GM21619 (cell line): ENCODE measurements at regions not wholly inside any gene's neighbourhood (a gene's known extent, or its start where the extent isn't known, plus 50 kb on each side); places are given as distances from the start of the nearest gene placed in this dataset.
"Not testable (repeated sequence)": the region's sequence is repeated elsewhere in the genome, so short reads cannot be mapped to it uniquely, and the experiment has no call there.

Experiments used
- ATAC-seq: cut with Tn5 transposase; IDR thresholded peaks from one replicate; pipeline ENCODE4 v1.9.1; 2021; ENCODE audit not compliant: unreplicated experiment

DNA sequence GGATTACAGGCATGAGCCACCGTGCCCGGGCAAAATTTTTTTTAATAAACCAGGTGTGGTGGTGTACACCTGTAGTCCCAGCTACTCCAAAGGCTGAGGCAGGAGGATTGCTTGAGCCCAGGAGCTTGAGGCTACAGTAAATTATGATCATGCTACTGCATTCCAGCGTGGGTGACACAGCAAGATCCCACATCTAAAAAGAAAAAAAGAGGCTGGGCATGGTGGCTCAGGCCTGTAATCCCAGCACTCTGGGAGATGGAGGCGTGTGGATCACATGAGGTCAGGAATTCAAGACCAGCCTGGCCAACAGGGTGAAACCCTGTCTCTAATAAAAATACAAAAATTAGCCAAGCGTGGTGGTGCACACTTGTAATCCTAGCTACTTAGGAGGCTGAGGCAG, 125.6 kb downstream of the ZNF281 start:
- ATAC-seq: not testable (repeated sequence)

DNA sequence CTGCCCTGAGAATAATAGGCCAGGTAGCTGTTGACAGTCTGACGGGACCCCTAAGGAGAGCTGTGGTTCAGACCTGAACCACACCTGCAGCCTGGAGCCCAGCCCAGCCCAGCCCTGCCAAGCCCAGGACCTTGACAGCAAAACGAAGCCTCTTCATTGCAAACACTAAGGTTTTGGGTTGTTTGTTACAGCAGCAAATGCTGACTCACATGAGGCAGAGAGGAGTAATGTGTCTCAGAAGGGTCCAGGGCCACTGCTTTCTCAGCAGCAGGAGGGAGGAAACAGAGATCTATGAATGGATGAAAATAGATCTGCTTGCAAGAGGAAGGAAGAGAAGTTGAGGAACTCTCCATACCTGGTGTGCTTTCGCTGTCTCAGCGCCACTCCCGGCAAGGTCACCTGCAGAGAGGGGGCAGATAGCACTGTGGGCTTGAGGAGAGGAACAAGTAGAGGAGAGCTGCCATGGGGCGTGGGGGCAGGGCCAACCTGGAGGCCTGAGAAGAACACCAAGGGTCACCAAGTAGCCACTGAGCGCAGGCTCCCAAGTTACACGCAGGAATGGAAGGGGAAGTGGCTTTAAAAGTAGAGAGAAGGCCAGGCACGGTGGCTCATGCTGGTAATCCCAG, 127.2 kb downstream of the ZNF281 start:
- no peak for ATAC-seq

DNA sequence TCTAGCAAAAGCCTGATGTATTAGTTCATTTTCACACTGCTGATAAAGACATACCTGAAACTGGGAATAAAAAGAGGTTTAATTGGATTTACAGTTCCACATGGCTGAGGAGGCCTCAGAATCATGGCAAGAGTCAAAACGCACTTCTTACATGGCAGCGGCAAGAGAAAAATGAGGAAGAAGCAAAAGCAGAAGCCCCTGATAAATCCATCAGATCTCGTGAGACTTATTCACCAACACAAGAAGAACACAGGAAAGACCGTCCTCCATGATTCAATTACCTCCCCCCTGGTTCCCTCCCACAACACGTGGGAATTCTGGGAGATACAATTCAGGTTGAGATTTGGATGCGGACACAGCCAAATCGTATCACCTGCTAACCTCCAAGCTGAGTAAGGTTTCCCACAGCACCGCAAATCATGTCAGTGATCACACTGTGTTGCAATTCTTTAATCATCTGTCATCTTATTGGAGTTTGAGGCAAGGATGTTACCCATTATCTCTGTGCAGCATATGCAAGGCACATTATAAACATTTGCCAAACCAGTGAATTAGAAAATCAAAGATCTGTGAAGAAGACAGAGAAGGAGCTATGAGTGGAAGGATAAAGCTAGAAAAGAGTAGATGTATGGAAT, 128.5 kb downstream of the ZNF281 start:
- no peak for ATAC-seq

DNA sequence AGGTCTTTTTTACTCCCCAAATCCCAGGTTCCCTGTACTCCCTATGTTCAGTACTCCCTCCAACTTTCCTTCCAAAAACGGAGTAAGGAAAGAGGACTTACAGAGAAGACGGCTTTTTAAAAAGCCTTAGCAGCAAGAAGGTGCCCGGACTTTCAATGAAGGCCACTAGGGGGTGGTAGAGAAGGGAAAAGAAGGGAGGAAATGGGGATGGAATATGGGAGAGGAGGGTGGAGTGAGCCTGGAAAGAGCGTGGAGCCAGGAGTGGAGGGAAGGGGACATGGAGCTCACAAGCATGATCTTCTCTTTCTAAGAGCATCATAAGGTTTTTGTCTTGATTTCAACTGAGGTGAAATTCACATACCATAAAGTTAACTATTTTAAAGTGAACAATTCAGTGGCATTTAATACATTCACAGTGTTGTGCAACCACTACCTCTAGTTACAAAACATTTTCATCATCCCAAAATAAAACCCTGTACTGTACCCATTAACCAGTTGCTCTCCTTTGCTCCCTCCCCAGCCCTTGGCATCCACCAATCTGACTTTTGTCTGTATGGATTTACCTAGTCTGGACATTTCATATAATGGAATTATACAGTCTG, 129.9 kb downstream of the ZNF281 start:
- ATAC-seq: no peak

DNA sequence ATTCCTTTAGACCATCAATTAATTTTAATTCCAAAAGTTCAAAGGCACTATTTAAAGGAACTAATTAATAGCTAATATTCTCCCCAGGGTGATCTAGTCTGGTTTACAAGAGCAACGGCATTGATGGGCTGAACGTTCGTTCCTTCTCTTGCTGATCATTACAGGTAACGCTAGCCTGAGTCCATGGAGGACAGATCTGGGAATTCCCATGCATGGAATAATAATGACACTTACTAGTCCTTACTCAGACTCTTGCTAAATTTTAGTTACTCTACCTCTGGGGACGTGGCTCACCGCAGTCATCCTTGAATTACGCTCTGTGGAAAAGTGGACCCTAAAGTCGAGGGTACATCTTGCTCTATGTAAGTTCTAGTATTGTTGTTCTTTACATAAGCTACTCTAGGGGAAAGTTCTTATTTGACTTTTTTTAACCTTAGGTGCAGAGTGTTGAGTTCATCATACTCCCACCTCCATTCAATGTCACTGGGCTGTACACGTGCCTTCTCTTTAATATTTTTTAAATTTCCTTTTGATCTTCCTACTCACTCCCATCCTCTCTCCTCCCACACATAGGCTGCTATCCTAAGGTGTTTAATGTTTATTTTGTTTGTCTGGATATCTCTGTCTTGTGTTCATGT, 133.9 kb downstream of the ZNF281 start:
- ATAC-seq: no peak

GRCh38 chr1:200275415-200275814, 134.4 kb downstream of the ZNF281 start:
- ATAC-seq: no peak

DNA sequence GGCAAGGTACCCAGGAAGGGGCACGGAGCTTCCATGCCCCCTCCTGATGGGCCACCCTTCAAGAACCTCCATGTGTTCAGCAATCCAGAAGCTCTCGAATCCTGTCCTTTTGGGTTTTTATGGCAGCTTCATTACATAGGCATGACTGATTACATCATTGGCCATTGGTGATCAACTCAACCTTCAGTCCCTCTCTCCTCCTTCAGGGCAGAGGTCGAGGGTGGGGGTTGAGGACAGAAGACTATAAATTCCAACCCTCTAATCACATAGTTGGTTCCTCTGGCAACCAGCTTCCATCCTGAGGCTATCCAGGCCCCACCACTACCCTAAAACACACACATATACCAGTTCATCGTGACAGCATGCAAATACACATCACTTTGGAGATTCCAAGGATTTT, 135.7 kb downstream of the ZNF281 start:
- no peak for ATAC-seq

DNA sequence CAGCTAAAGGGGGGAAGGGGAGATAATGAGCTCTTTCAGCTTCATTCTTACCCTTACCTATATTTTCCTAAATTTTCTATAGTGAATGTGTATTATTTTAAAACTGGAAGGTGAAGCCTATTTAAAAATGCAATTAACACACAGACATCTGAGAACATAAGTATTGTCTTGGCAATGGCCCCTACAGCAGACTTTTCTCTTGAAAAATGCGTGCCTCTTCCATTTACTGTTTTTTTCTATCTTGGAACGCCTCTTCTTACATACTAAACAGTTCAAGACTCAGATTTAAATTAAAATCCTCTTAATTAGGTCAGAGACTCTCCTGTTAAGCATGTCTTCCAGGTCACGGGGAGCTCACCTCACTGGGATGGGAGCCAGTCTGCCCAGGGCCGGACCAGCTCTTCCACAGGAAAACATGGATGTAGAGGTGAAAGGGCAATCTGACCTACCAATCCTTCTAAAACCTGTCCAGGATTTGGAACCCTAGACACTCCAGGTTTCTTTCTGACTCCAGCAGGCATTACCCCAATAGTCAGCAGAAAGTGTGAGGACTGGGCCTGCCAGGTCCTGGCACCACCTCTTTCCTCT, 137.3 kb downstream of the ZNF281 start:
- no peak for ATAC-seq

GRCh38 chr1:200269256-200269655, 140.6 kb downstream of the ZNF281 start:
- no peak for ATAC-seq

DNA sequence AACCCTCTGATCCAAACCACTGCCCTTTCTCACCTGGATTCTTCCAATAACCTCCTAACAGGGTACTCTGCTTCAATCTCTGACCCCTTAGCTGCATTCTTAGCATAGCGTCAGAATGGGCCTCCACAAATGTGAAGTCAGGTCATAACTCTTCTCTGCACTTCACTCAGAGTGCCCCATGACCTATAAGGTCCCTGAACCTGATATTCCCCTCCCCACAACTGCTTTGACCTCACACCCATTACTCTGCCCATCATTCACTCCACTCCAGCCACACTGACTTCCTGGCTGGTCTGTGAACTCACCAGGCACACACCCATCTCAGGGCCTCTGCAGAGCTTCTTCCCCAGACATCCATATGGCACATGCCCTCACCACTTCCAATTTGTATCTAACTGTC, 141.9 kb downstream of the ZNF281 start:
- no peak for ATAC-seq

DNA sequence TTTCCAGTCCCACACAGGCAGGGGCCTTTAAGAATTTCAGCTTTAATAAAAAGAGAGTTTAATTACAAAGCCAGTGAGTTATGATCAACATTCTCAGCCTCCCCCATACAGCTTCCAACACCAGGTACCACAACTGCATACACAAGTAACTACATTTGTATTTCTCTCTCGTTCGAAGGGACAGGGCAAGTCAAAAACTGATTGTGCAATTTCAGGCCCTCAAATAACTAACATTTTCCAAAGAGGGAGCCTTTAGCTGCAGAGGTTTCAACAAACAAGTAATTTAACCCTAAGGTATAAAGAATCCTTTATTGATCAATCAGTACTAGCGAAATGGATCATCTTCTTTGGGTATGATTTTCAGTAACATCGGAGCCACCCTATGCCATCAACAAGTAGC, 142.4 kb downstream of the ZNF281 start:
- no peak for ATAC-seq

DNA sequence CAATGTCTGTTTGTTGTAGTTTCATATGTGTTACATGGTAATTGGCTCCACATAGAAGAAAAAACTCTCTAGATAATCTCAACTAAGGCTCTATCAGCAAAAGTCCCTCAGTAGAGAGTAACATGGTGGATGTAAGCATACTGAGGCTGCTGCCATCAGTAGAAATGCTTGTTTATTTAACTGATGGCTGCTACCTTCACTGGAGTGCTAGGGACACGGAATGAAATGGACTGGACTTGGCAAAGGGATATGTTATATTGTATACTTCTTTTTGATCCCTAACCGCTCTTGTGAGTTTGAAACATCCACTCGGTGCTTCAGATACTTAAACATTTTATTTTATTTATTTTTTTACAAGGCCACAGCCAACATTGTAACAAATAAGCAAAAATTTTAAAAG, 143.0 kb downstream of the ZNF281 start:
- no peak for ATAC-seq

- no peak for ATAC-seq
These were observed 144.0 kb downstream of the ZNF281 start for GRCh38 chr1:200265881-200266280.

GRCh38 chr1:200265104-200265503, 144.7 kb downstream of the ZNF281 start:
- ATAC-seq: no peak

GRCh38 chr1:200263203-200263602, 146.6 kb downstream of the ZNF281 start:
- no peak for ATAC-seq

DNA sequence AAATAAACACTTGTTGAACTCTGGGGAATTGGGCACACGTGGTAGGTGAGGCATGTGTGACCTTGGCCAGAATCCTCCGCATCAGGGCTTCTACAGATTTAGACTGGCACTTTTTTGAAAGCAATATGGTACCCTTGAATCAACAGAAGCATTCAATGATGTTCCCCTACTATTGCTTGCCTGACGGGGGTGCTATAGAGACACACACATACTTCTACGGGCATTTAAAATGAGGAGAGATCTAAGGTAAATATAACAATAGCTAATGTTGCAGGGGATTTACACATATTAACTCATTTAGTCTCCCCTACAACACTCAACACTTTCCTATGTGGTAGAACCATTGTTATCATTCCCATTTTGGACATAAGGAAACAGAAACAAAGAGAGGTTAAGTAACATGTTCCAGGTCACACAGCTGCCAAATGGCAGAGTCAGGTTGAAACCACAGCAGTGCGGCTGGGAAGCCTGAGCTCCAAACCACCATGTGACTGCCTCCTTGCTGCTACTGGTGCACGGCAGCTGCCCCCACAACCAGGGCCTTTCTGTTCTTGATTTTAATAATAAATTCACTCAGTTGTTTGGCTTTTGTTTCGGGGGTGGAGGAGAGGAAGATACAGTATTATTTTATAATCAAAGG, 147.4 kb downstream of the ZNF281 start:
- ATAC-seq: peak; percentile 77

DNA sequence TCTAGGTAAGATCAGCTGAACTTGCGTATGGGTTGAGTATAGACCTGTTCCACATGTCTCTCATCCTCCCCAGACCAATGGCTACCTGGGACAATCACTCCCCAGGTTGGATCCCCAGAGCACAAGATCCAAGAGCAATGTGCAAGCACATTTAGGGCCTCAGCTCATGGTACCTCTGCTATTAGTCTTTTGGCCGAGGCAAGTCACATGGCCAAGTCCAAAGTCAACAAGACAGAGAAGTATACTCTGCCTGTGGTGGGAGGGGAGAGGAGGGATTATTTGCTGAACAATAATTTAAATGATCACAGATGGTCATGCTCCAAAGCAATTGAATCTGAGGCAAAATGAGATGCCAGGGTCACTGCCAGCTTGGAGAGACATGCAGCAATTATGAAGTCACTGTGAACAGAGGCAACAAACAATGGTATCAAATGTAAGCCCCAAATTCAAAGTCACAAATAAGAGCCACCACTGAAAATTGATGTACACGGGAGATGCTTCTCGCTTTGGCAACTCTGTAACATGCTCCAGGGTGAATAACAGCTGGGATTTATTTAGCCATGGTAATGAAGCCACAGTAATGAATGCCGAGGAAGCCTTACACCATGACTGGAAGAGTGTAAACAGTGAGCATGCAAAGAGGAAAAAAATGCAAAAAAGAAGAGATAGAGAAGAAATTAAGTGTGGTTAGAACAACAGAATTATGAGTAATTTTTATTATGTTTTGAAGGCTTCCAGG, 149.1 kb downstream of the ZNF281 start:
- ATAC-seq: no peak

DNA sequence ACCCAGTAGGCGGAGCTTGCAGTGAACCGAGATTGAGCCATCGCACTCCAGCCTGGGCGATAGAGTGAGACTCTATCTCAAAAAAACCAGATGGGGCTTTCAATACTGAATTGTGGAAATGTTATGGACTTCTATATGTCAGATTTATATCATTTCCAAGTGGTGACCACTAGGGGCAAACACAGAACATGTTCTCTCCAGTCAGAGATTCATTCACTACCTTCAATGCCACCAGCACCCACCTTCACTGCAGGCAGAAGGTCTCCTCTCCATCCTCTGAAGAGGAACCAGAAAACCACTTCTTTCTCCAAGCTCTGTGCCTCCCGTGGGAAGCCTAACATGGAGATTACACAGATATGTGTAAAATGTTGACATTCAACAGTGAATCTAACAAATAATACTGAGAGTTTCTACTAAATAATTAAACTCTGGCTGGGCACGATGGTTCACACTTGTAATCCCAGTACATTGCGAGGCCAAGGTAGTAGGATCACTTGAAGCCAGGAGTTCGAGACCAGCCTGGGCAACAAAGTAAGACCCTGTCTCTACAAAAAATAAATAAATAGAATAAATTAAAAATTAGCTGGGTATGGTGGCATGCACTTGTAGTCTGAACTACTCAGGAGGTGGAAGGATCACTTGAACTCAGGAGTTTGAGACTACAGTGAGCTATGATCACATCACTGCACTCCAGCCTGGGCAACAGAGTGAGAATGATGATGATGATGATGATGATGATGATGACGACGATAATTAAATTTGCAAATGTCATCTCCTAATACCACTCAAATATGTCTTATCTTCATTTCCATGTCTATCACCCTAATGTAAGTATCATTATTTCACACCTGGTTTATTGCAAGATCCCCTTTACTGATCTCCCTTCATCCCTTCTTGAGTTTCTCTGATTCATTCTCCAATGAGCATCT, 151.1 kb downstream of the ZNF281 start:
- peak; percentile 55 for ATAC-seq

DNA sequence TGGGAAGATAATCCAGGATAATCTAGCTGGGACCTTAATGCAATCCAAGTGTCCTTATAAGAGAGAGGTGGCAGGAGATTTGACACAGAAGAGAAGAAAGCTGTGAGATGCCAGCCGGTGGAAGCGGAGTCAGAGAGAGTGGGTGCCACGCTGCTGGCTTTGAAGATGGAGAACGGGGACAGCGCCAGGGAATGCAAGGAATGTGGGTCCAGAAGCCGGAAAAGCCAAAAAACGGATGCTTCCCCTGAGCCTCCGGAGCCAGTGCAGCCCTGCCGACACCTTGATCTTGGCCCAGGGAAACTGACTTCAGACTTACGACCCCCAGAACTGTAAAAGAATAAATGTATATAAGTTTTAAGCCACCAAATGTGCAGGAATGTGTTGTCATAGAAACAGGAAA, 152.6 kb downstream of the ZNF281 start:
- no peak for ATAC-seq

- ATAC-seq: not testable (repeated sequence)
These were observed 155.2 kb downstream of the ZNF281 start for GRCh38 chr1:200254602-200255001.
